Cardiac muscle cell (in vitro differentiated cells and primary cell): ENCODE measurements at regions not wholly inside any gene's neighbourhood (a gene's known extent, or its start where the extent isn't known, plus 50 kb on each side); places are given as distances from the start of the nearest gene placed in this dataset.

Experiments
- DNase-seq, 2 donors: peaks; one replicate each; pipeline versions ENCODE4 v3.0.0 to v3.0.0-alpha.2; 2010 to 2017; ENCODE audit warnings: low read depth in 1 of 2, low spot score in 1 of 2
- H3K27ac ChIP-seq: fragments of 200-600 bp; sonication (generic); 2 replicates; pipeline ENCODE4 v1.5.1; 2016
- H3K27me3 ChIP-seq: fragments of 200-600 bp; sonication (generic); 2 replicates; pipeline ENCODE4 v1.6.0; 2016; ENCODE audit warnings: control low read depth
- H3K36me3 ChIP-seq: fragments of 200-600 bp; sonication (generic); 2 replicates; pipeline ENCODE4 v1.5.1; 2016; ENCODE audit warnings: control low read depth
- H3K4me1 ChIP-seq: fragments of 200-600 bp; sonication (generic); 2 replicates; pipeline ENCODE4 v1.8.1; 2017; ENCODE audit warnings: low read depth, mild to moderate bottlenecking, mixed run types
- H3K4me3 ChIP-seq: fragments of 200-600 bp; sonication (generic); 2 replicates; pipeline ENCODE4 v1.5.1; 2016; ENCODE audit warnings: mild to moderate bottlenecking
- H3K9me3 ChIP-seq: fragments of 200-600 bp; sonication (generic); 2 replicates; pipeline ENCODE4 v1.5.1; 2017; ENCODE audit warnings: low read depth, mild to moderate bottlenecking, control low read depth
- TF ChIP-seq, protein P1 (sequence below): IDR thresholded peaks from 2 replicates; pipeline ENCODE4 v1.5.1; 2012; ENCODE audit warnings: low read depth, mild to moderate bottlenecking, low read length

DNA sequence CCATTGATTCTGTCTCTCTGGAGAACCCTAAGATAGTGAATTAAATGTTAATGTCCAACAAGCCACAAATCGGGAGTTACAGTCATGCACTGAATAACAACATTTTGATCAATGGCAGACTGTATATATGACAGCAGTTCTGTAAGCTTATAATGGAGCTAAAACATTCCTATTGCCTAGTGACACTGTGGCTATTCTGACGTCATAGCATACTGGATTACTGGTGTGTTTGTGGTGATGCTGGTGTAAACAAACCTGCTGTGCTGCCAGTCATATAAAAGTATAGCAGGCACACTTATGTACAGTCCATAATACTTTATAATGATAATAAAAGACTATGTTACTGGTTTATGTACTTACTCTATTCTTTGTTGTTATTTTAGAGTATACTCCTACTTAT is 56.7 kb upstream of the BICD1 start:
- H3K4me1 ChIP-seq: peaks cover 28% of the 10 kb centered on the region
- H3K36me3 ChIP-seq: no peaks in the 10 kb centered on the region
- H3K27ac ChIP-seq: peak overlapping the region; percentile 3
- TF ChIP-seq, protein P1, sequence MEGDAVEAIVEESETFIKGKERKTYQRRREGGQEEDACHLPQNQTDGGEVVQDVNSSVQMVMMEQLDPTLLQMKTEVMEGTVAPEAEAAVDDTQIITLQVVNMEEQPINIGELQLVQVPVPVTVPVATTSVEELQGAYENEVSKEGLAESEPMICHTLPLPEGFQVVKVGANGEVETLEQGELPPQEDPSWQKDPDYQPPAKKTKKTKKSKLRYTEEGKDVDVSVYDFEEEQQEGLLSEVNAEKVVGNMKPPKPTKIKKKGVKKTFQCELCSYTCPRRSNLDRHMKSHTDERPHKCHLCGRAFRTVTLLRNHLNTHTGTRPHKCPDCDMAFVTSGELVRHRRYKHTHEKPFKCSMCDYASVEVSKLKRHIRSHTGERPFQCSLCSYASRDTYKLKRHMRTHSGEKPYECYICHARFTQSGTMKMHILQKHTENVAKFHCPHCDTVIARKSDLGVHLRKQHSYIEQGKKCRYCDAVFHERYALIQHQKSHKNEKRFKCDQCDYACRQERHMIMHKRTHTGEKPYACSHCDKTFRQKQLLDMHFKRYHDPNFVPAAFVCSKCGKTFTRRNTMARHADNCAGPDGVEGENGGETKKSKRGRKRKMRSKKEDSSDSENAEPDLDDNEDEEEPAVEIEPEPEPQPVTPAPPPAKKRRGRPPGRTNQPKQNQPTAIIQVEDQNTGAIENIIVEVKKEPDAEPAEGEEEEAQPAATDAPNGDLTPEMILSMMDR: no peak
- H3K4me3 ChIP-seq: no peak overlapping the region
- no peak for DNase-seq
- no peaks in the 10 kb centered on the region for H3K27me3 ChIP-seq
- no peaks in the 10 kb centered on the region for H3K9me3 ChIP-seq

DNA sequence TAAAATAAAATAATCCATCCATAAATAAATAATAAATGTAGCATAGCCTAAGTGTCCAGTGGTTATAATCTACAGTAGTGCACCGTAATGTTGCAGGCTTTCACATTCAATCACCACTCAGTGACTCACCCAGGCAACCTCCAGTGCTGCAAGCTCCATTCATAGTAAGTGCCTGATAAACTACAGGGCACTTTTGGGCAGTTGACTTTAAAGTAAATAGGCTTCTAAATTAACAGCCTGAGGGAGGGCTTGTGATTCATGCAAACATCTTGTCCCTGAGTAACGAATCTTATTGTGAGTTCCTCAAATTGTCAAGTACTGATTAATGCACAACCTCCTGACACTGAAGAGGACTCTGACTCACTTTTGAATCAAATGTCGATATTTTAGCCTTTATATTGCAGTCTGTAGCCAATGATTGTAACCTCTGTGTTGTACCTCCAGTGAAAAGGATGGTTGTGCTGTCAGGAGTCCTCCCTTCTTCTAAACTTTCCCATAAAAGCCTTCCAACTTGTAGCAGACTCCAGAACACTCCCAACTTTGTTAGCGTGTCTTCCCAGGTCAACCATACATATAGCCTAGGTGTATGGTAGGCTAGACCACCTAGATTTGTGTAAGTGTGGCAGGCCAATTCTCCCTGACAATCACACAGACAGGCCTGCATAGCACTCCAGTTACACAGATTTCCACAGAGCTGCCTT is 55.0 kb upstream of the BICD1 start:
- H3K4me3 ChIP-seq: no peak overlapping the region
- H3K27me3 ChIP-seq: no peaks in the 10 kb centered on the region
- DNase-seq: peak; percentile 68 to 85
- no peaks in the 10 kb centered on the region for H3K9me3 ChIP-seq
- no peaks in the 10 kb centered on the region for H3K36me3 ChIP-seq
- H3K4me1 ChIP-seq: peaks cover 28% of the 10 kb centered on the region
- peak overlapping the region; percentile 88 for H3K27ac ChIP-seq
- TF ChIP-seq, protein P1: no peak

DNA sequence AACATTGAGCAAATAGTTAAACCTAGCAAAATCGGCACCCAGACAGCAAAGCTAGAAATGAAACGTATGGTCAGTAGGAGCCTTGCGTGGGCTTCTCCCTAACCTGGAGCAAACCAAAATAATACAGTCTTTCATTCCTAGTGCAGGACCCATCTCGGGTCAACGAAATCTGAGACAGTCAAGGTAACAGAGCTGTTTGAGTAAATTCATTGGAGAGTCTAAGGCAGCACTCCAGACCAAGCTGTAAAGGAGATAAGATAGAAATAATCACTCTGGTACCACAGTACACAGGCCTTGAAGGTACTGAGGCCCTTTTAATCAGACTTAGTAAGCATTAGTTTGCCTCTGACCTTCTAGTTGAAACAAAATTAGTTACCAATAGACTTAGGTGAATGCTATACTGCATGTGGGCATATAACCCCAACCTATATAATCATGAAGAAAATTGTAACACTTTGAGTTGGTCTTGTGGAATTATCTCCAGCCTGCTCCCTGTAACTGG is 54.4 kb upstream of the BICD1 start:
- Histone ChIP-seq H3K27me3 (no peaks in the 10 kb centered on the region), H3K27ac (peak overlapping the region; percentile 88), H3K4me1 (peaks cover 26% of the 10 kb centered on the region), H3K9me3 (no peaks in the 10 kb centered on the region), H3K36me3 (no peaks in the 10 kb centered on the region), H3K4me3 (no peak overlapping the region)
- DNase-seq: peak; percentile 23 to 35
- TF ChIP-seq, protein P1: no peak

DNA sequence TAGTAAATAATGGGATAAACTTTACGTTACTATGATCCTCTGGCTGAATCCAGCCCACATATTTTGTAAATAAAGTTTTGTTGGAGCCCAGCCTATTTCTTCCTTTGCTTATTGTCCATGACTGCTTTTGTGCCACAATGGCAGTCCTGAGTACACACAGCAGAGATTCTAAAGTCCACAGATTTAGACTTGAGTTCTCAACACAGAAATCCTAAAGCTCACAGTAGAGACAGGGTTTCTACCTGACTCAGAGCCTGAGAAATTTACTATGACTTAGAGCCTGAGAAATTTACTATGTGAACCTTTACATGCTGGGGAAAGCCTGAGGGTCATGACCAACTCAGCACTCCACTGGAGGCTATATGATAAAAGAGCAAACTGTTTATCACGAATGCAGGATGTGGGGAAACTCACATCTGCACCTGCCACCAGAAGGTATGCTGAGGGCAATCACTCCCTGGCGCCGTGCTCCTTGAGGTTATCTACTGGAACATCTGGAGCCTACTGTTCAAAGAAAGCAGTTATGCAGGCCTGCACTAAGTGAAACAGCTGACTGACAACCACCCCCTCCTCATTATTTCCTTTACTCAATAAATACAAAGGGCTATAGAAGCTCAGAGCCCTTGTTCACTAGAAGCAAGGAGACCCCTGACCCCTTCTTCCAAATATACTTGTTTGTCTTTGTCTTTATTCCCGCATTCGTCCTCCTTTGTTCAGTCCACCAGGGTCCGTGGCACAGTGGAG is 52.6 kb upstream of the BICD1 start:
- Histone ChIP-seq H3K27ac (no peak overlapping the region), H3K9me3 (no peaks in the 10 kb centered on the region), H3K4me1 (peaks cover 17% of the 10 kb centered on the region), H3K4me3 (no peak overlapping the region), H3K36me3 (no peaks in the 10 kb centered on the region), H3K27me3 (no peaks in the 10 kb centered on the region)
- TF ChIP-seq, protein P1: no peak
- DNase-seq: no peak
